Hematopoietic multipotent progenitor cell treated with erythropoietin and hydrocortisone succinate and interleukin-3 and kit ligand, for 4 days (in vitro differentiated cells): ENCODE measurements at regions not wholly inside any gene's neighbourhood (a gene's known extent, or its start where the extent isn't known, plus 50 kb on each side); places are given as distances from the start of the nearest gene placed in this dataset.
"Not testable (repeated sequence)": the region's sequence is repeated elsewhere in the genome, so short reads cannot be mapped to it uniquely, and the experiment has no call there.

ENCODE experiments used
- DNase-seq: peaks from one replicate; pipeline ENCODE4 v3.0.0-alpha.2; 2015

- DNase-seq = no peak
Measured at GRCh38 chr6:84916704-84917103, 152.3 kb upstream of the TBX18 start.

DNA sequence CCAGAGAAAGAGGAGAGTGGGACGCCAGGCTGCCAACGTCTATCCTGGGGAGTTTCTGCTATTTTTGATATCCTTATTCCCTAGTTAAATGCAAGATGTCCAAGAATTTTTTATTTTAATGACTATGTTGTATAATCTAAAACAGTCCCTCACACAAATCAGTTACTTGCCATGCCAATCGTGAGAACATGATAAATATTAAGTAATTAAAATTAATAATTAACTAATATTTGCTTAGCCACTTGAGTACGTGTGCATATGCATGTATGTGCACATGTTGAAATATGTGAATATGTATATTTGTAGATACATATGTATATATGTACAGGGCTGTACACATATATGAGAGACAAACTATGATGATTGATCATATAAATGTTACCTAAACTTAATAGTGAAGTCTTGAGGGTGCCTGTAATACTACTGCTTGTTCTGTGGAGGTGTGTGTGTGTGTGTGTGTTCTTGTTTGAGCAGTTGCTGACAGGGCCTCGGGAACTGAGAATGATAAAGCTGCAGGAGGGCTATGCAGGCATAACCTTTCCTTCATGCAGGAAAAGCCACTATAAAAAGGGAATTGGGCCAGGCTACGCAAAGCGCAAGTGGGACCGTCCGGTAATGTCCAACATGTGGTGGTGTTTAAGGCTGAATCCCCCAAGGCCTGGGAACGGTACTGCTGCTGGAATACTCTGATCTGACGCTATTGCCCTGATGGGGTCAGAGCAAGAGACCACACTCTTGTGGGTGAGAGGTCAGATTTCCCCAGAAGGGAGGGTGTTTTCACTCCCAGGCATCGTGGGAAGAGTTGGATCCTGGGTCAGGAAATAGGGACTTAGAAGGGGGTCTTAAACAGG is 148.3 kb upstream of the TBX18 start:
- DNase-seq = no peak

- DNase-seq = no peak
Measured at GRCh38 chr6:84910906-84911607, 146.7 kb upstream of the TBX18 start.

DNA sequence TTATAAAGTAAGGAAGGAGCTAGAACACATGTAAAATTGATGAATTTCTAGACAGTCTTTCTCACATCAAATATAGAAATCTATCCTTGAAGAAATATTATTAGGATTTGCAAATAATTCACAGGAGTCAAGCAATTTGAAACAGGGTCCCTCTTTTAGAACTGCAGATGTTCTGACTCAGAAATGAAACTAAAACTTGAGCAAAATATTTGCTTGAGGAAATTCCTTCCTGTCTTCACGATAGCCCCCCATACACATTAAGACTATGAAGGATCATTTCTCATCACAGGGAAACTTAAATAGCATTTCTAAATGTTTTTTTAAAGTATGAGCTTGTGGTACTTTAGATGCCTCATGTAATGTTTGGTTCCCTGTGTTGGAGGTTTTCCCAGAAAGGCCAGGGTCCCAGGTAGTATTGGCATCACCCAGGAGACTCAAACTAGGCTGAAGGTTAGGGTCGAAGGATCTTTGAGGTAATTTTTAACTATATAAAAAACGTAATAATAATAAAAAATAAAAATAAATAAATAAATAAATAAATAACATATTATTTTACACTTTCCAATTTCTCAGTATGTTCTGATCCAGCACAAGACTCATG is 144.0 kb upstream of the TBX18 start:
- no peak for DNase-seq

- DNase-seq = no peak
Measured at GRCh38 chr6:84906514-84906913, 142.1 kb upstream of the TBX18 start.

GRCh38 chr6:84905823-84906222 is 141.4 kb upstream of the TBX18 start:
- no peak for DNase-seq

- no peak for DNase-seq
Measured at GRCh38 chr6:84902354-84902928, 138.0 kb upstream of the TBX18 start.

DNA sequence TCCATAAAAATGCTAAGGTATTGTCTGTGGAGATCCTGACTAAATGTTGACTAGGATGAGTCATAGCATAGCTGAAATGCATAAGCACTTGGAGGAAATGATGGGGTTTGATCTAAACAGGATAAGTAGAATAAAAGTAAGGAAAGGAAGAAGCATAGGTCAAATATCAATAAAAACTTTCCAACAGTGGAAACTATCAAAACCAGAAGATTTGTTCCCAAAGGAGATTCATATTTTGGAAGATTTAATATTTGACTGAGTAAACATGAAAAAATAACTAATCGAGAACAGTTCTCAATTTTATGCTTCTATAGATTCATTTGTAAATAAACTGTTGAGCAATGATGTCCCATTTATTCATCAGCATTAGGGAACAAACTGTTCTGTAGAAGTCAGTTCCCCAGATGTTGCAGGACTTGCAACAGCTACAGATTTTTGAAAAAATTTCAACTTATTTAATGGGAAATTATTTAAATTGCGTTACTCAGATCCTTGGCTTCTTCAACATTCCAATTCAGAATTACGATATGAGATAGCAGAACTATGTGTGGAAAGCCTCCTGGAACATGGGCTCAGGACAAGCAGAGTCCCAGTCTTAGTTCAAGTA is 133.7 kb upstream of the TBX18 start:
- DNase-seq = no peak

- no peak for DNase-seq
Measured at GRCh38 chr6:84897011-84897410, 132.6 kb upstream of the TBX18 start.

DNA sequence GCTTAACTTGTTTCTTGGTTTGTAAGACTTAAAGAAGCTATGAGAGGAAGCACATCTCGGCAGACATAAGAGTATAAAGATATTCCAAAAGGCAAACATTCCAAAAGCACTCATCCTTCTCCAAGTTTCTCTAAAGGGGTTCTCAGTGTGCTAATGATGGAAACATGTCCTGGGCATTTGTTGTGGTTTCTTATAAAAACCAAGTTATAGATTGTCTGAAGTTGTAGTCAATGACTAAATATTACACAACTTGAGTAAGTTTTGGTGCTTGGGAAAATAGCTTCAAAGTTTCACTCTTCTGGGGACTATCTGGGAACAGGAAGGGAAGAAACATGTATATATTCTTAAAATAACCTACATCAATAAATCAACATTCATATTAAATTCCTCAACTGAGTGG is 128.3 kb upstream of the TBX18 start:
- no peak for DNase-seq

DNA sequence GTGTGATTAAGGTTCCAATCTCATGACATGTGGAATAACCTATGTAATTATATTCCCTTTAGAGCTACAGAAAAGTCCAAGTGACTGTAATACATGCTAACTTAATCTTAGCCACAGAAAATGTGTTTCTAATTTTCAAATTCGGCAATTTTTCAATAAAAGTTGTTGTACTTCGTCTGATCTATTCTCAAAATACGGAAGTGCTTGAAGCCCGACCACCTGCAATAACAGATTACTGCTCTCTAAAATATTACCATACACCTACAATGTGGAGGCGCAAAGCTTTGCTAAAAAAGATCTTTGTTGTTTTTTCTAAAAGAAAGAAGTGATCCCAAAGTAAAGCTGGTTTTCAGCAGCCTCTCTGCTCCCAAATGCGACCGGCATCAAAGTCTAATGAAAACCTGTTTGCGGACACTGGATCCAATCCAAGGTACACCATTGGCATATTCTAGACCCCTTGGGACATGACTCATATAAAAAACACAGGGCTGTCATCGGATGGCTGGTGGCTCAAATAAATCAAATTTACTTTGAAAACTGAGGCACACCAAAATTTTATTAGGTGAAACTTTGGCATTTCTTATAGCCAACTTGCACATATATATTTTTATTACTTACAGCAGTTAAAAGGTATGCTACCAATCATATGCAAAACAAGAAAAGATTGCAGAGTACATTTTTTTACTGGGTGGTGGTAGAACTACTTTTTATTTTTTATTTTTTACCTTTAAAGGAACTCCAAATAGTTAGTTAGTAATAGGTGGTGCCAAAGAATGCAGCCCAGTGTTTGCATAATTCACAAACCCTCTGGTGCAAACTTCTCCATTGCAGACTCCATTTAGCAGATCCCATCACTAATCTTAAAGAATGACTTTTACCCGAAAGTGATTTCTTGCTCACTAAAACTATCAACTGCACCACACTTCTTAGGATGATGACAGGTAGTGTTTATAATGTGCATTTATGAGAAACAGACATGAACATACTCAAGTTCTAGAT is 118.7 kb upstream of the TBX18 start:
- DNase-seq = no peak

DNA sequence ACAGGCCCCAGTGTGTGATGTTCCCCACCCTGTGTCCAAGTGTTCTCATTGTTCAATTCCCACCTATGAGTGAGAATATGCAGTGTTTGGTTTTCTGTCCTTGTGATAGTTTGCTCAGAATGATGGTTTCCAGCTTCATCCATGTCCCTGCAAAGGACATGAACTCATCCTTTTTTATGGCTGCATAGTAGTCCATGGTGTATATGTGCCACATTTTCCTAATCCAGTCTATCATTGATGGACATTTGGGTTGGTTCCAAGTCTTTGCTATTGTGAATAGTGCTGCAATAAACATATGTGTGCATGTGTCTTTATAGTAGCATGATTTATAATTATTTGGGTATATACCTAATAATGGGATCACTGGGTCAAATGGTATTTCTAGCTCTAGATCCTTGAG is 115.0 kb upstream of the TBX18 start:
- not testable (repeated sequence) for DNase-seq

GRCh38 chr6:84877515-84878210 is 113.3 kb upstream of the TBX18 start:
- DNase-seq = no peak

DNA sequence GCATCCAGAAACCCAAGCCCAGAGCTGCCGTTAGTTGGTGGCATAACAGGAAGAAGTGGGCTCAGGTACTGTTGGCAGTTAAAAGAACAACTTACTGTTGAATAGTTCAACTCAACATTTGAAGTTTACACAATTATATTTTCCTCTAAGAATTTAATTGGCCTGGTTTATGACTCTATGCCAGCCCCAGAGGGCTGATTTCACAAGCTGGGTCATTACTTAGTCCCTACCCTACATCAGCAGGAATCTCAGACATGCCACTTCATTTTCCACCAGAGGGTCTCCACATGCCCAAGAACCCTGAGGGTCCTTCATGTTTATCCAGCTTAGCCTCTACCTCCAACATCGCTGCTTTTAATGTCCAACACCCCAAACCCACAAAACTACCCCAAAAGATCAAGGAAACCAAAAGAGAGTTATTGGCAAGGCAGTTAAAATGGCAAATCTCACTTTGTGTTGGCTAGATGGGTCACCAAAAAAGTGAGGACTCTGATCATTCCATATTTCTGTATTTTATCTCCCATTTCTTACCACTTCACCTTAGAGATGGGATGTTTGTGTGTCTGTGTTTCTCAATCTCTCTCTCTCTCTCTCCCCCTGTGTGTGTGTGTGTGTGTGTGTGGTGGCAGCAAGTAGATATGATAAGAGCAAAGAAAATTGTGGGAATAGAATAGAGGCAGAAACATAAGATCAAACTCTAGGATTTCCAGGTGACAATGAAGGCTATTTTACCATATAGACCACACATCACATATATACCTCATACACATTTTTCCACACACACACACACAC is 112.5 kb upstream of the TBX18 start:
- no peak for DNase-seq

DNA sequence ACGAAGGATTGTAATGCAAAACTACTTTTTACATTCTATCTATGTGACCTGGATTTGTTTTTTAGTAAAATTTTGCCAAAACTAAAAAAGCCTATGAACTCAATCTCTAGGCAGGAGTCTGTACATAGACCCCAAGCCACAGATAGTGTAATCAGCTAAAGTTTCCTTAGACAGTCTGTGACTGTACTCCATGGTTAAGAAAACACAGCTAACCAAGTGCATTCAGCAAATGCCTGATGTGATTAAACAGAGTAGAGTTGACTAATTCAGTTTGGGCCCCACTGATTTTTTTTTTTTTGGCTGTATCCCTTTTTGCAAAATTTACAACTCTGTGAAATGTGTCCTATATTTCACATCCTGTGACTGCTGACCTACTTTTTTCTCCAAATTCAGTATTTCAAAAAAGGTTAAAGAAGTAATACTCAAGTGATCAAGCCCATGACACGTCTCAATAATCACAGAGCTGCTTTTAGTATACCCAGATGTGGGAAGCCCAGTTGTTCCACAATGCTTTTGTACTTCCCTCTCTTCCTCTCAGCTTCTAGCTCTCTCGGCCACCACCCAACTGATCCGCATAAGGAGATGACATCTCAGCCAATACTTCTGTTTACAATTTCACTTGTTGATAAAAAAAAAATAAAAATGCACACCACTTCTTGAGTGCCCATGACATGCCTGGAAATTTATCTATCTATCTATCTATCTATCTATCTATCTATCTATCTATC is 108.8 kb upstream of the TBX18 start:
- no peak for DNase-seq

DNA sequence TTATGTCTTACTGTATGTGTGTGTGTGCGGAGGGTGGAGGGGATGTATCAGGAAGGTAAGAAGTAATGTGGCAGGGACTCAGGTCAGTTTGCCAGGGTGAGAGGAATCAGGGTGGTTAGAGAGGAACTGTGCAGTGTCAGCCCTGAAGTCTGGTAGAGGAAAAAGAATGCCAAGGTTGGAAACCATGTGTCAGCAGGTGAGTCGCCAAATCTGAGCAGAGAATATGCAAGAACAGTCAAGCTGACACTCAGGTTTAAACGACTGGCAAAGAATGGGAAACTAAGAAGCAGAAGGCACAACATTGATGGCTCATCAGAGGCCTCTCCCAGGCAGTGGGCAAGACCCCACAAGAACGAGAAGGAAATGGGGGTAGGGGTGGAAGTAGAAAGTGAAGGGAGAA is 107.5 kb upstream of the TBX18 start:
- DNase-seq = no peak

GRCh38 chr6:84870672-84871071 is 106.3 kb upstream of the TBX18 start:
- DNase-seq = no peak

DNA sequence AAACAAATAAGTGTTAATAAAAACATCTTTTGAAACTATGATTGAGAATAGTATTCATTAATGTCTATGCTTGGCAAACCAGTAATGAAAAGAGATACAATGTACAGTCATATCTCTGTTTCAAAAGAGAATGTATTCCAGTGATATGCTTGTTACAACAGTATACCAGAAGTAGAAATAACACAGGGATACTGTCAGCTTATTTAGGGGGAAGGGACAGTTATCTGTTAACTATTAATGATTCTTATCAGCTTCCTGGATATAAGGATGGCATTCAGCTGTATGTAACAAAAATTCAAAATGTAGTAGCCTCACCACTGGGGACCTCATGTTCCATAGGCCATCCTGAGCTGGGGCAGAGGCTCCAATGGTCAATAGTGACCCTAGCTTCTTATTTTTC is 103.8 kb upstream of the TBX18 start:
- DNase-seq = no peak

GRCh38 chr6:84867521-84867920 is 103.1 kb upstream of the TBX18 start:
- no peak for DNase-seq

DNA sequence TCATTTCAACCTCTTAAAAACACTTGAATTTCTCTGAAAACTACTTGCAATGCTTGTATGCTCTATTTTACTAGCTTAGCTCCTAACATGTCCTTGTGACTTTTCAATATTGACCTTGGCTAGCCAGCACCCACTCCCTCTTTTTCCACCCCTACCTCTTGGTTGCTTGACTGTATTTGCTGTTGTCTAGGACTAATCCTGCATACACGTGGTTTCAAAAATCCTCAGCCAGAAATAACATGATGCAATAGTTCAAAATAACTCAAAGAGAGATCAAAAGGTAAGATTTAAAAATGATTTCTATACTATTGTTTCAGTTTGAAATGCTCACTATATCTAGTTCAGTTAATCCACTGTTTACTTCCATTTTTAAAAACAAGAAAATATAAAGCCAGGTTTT is 102.3 kb upstream of the TBX18 start:
- no peak for DNase-seq
